Tibial nerve (tissue), 4 donors: ENCODE measurements at regions not wholly inside any gene's neighbourhood (a gene's known extent, or its start where the extent isn't known, plus 50 kb on each side); places are given as distances from the start of the nearest gene placed in this dataset.

Source experiments
- DNase-seq, 2 donors: peaks; one replicate each; pipeline ENCODE4 v3.0.0-alpha.2; 2019; ENCODE audit warnings: low spot score in 2 of 2
- H3K27ac ChIP-seq, 4 donors: fragments of 200-600 bp; sonication (generic) in 3 of 4; one replicate each; pipeline ENCODE4 v1.5.1; 2017 to 2019; ENCODE audit warnings: mild to moderate bottlenecking in 1 of 4
- H3K27me3 ChIP-seq, 2 donors: fragments of 200-600 bp; sonication (generic) in 1 of 2; one replicate each; pipeline versions ENCODE4 v1.5.1 to v1.6.0; 2017 to 2019
- H3K36me3 ChIP-seq, 3 donors: fragments of 200-600 bp; sonication (generic); one replicate each; pipeline ENCODE4 v1.5.1; 2018 to 2019
- H3K4me1 ChIP-seq, 4 donors: fragments of 200-600 bp; sonication (generic) in 3 of 4; one replicate each; pipeline ENCODE4 v1.5.1; 2017 to 2019
- H3K4me3 ChIP-seq, 4 donors: fragments of 200-600 bp; sonication (generic) in 3 of 4; one replicate each; pipeline ENCODE4 v1.5.1; 2017 to 2019; ENCODE audit warnings: mild to moderate bottlenecking in 1 of 4, moderate library complexity in 1 of 4
- H3K9me3 ChIP-seq, 4 donors: fragments of 200-600 bp; sonication (generic) in 3 of 4; one replicate each; pipeline ENCODE4 v1.5.1; 2017 to 2019
- CTCF ChIP-seq, 5 experiments: fragments of 200-600 bp in 3 of 5; fragments of 450-650 bp in 2 of 5; sonication (generic) in 3 of 5; IDR thresholded peaks; one replicate each; pipeline ENCODE4 v1.5.1; 2016 to 2019; ENCODE audit warnings: antibody characterized with exemption in 5 of 5, mild to moderate bottlenecking in 3 of 5, moderate library complexity in 2 of 5
- EP300 ChIP-seq, 2 donors: sonication (generic); formaldehyde crosslinking; IDR thresholded peaks; one replicate each; pipeline ENCODE4 v1.6.1; 2017; ENCODE audit warnings: antibody characterized with exemption in 2 of 2, mild to moderate bottlenecking in 1 of 2
- POLR2A ChIP-seq, 2 donors: fragments of 450-650 bp; IDR thresholded peaks; one replicate each; pipeline ENCODE4 v1.6.1; 2017; ENCODE audit warnings: antibody characterized with exemption in 2 of 2, mild to moderate bottlenecking in 2 of 2, moderate library complexity in 2 of 2
- WGBS, 2 donors: methylation state at CpG; one replicate each; pipeline ENCODE4 v1.1.5; 2018; 5-methylcytosine and 5-hydroxymethylcytosine counted together

GRCh38 chr19:32150605-32151004 lies 194.8 kb upstream of the ZNF507 start:
- Histone ChIP-seq H3K4me3 (no peak overlapping the region), H3K27ac (no peak overlapping the region), H3K4me1 (no peaks in the 10 kb centered on the region), H3K9me3 (peaks cover 0 to 42% (median 1%) of the 10 kb centered on the region in 4 donors), H3K36me3 (no peaks in the 10 kb centered on the region), H3K27me3 (no peaks in the 10 kb centered on the region)
- DNase-seq = no peak
- TF ChIP-seq POLR2A (IDR thresholded peaks at IDR 0.05) (no peak), CTCF (IDR thresholded peaks at IDR 0.05) (no peak), EP300 (IDR thresholded peaks at IDR 0.05) (no peak)

- TF ChIP-seq EP300 (IDR thresholded peaks at IDR 0.05) = no peak
- no peak for TF ChIP-seq CTCF (IDR thresholded peaks at IDR 0.05)
- no peak for TF ChIP-seq POLR2A (IDR thresholded peaks at IDR 0.05)
- H3K4me3 ChIP-seq = no peak overlapping the region
- peaks cover 0 to 8% (median 0%) of the 10 kb centered on the region in 4 donors for H3K9me3 ChIP-seq
- no peaks in the 10 kb centered on the region for H3K36me3 ChIP-seq
- 83 to 93% methylated on average over 4 of the region's 4 CpGs for WGBS, 2 donors
- no peaks in the 10 kb centered on the region for H3K4me1 ChIP-seq
- no peak overlapping the region for H3K27ac ChIP-seq
- H3K27me3 ChIP-seq = no peaks in the 10 kb centered on the region
- no peak for DNase-seq
Measured at GRCh38 chr19:32154418-32154817, 191.0 kb upstream of the ZNF507 start.

GRCh38 chr19:32164384-32164992 lies 180.9 kb upstream of the ZNF507 start:
- Histone ChIP-seq H3K36me3 (no peaks in the 10 kb centered on the region), H3K27me3 (no peaks in the 10 kb centered on the region), H3K4me3 (no peak overlapping the region), H3K27ac (no peak overlapping the region), H3K9me3 (no peaks in the 10 kb centered on the region), H3K4me1 (no peaks in the 10 kb centered on the region)
- 64 to 73% methylated on average over 3 of the region's 3 CpGs for WGBS, 2 donors
- DNase-seq = no peak
- TF ChIP-seq EP300 (IDR thresholded peaks at IDR 0.05) = no peak
- TF ChIP-seq CTCF (IDR thresholded peaks at IDR 0.05) = no peak
- TF ChIP-seq POLR2A (IDR thresholded peaks at IDR 0.05) = no peak

GRCh38 chr19:32165141-32165540 lies 180.3 kb upstream of the ZNF507 start:
- 75 to 78% methylated on average over 10 to 11 of the region's 11 CpGs for WGBS, 2 donors

GRCh38 chr19:32165750-32166149 lies 179.7 kb upstream of the ZNF507 start:
- Histone ChIP-seq H3K36me3 (no peaks in the 10 kb centered on the region), H3K27me3 (no peaks in the 10 kb centered on the region), H3K4me3 (no peak overlapping the region), H3K9me3 (no peaks in the 10 kb centered on the region), H3K27ac (no peak overlapping the region), H3K4me1 (no peaks in the 10 kb centered on the region)
- TF ChIP-seq POLR2A (IDR thresholded peaks at IDR 0.05) (no peak), CTCF (IDR thresholded peaks at IDR 0.05) (no peak), EP300 (IDR thresholded peaks at IDR 0.05) (no peak)
- WGBS, 2 donors = 85 to 86% methylated on average over 16 of the region's 16 CpGs
- no peak for DNase-seq

More at GRCh38 chr19:32165141-32165540, 180.3 kb upstream of the ZNF507 start:
- no peaks in the 10 kb centered on the region for H3K4me1 ChIP-seq
- H3K27ac ChIP-seq = no peak overlapping the region
- H3K4me3 ChIP-seq = no peak overlapping the region
- no peak for DNase-seq
- no peaks in the 10 kb centered on the region for H3K9me3 ChIP-seq
- H3K36me3 ChIP-seq = no peaks in the 10 kb centered on the region
- H3K27me3 ChIP-seq = no peaks in the 10 kb centered on the region
- TF ChIP-seq EP300 (IDR thresholded peaks at IDR 0.05) (no peak), POLR2A (IDR thresholded peaks at IDR 0.05) (no peak), CTCF (IDR thresholded peaks at IDR 0.05) (no peak)
